GM23338 (cell line): ENCODE measurements at regions not wholly inside any gene's neighbourhood (a gene's known extent, or its start where the extent isn't known, plus 50 kb on each side); places are given as distances from the start of the nearest gene placed in this dataset.

Experiments used
- ATAC-seq: fragments of 200-7000 bp; cut with Tn5 transposase; 3 replicates; pipeline ENCODE4 v1.9.1; 2020
- DNase-seq: peaks from one replicate; pipeline ENCODE4 v3.0.0-alpha.2; 2015; ENCODE audit warnings: low spot score
- H2AFZ ChIP-seq: fragments of 200-600 bp; sonication (generic); 2 replicates; pipeline ENCODE4 v1.8.0; 2016; ENCODE audit warnings: antibody characterized with exemption, mild to moderate bottlenecking, moderate library complexity
- H3F3A ChIP-seq: fragments of 200-600 bp; sonication (generic); replicated peaks from 2 replicates; pipeline ENCODE4 v1.8.0; 2017; ENCODE audit warnings: antibody characterized with exemption, mixed run types, low read depth
- H3K27ac ChIP-seq: fragments of 200-600 bp; sonication (generic); 2 replicates; pipeline ENCODE4 v1.6.1; 2016; ENCODE audit warnings: low read depth
- H3K27me3 ChIP-seq: fragments of 200-600 bp; sonication (generic); 2 replicates; pipeline ENCODE4 v1.8.0; 2016; ENCODE audit warnings: mild to moderate bottlenecking, mixed run types, moderate library complexity; ENCODE audit not compliant: insufficient read depth
- H3K36me3 ChIP-seq: fragments of 200-600 bp; sonication (generic); 2 replicates; pipeline ENCODE4 v1.8.0; 2016; ENCODE audit warnings: mild to moderate bottlenecking; ENCODE audit not compliant: insufficient read depth
- H3K4me1 ChIP-seq: fragments of 200-600 bp; sonication (generic); 2 replicates; pipeline ENCODE4 v1.8.0; 2016; ENCODE audit warnings: mild to moderate bottlenecking, moderate library complexity; ENCODE audit not compliant: insufficient read depth
- H3K4me2 ChIP-seq: fragments of 200-600 bp; sonication (generic); 2 replicates; pipeline ENCODE4 v1.7.1; 2017; ENCODE audit warnings: mixed run types
- H3K4me3 ChIP-seq: fragments of 200-600 bp; sonication (generic); 2 replicates; pipeline ENCODE4 v1.6.1; 2016; ENCODE audit warnings: mixed run types
- H3K79me2 ChIP-seq: fragments of 200-600 bp; sonication (generic); replicated peaks from 2 replicates; pipeline ENCODE4 v1.8.0; 2017; ENCODE audit warnings: mild to moderate bottlenecking; ENCODE audit not compliant: insufficient read depth
- H3K9me2 ChIP-seq: fragments of 200-600 bp; sonication (generic); 2 replicates; pipeline ENCODE4 v1.8.0; 2017; ENCODE audit not compliant: insufficient read depth
- H4K20me1 ChIP-seq: fragments of 200-600 bp; sonication (generic); replicated peaks from 2 replicates; pipeline ENCODE4 v1.8.0; 2017; ENCODE audit warnings: mild to moderate bottlenecking; ENCODE audit not compliant: insufficient read depth
- H3K27ac Mint-ChIP-seq: 2 replicates; pipeline ENCODE4 v1.8.0; 2020; ENCODE audit warnings: inconsistent platforms, mild to moderate bottlenecking, moderate library complexity, mixed read lengths
- H3K27me3 Mint-ChIP-seq: 3 replicates; pipeline ENCODE4 v1.8.0; 2022; ENCODE audit warnings: low read depth, mild to moderate bottlenecking, moderate library complexity, mixed read lengths, inconsistent platforms; ENCODE audit not compliant: insufficient read depth, poor library complexity
- H3K36me3 Mint-ChIP-seq: 3 replicates; pipeline ENCODE4 v1.8.0; 2021; ENCODE audit warnings: low read depth, mild to moderate bottlenecking, inconsistent platforms, moderate library complexity, mixed read lengths
- H3K4me1 Mint-ChIP-seq: 3 replicates; pipeline ENCODE4 v1.8.0; 2020; ENCODE audit warnings: mild to moderate bottlenecking, inconsistent platforms, mixed read lengths
- H3K4me3 Mint-ChIP-seq: 3 replicates; pipeline ENCODE4 v1.8.0; 2021; ENCODE audit warnings: moderate library complexity, mild to moderate bottlenecking, inconsistent platforms, mixed read lengths
- H3K9me3 Mint-ChIP-seq: 3 replicates; pipeline ENCODE4 v1.8.0; 2020; ENCODE audit warnings: moderate library complexity, mild to moderate bottlenecking, inconsistent platforms, mixed read lengths
- CREB1 ChIP-seq: fragments of 250-450 bp; sonication (Bioruptor Pico); IDR thresholded peaks from 2 replicates; pipeline ENCODE4 v1.5.0; 2020; ENCODE audit warnings: low read depth, mild to moderate bottlenecking, moderate library complexity
- CTCF ChIP-seq, 2 experiments: fragments of 200-600 bp in 1 of 2; sonication (generic) in 1 of 2; conservative IDR thresholded peaks; 2 replicates each; pipeline versions ENCODE4 v1.5.1 to v1.6.1; 2016 to 2017; ENCODE audit warnings: antibody characterized with exemption in 2 of 2, low read depth in 2 of 2, mild to moderate bottlenecking in 2 of 2, moderate library complexity in 1 of 2
- ETS1 ChIP-seq: IDR thresholded peaks from 2 replicates; pipeline ENCODE4 v1.6.1; 2016; ENCODE audit warnings: antibody characterized with exemption
- EZH2 ChIP-seq: fragments of 200-600 bp; sonication (generic); IDR thresholded peaks from one replicate; pipeline ENCODE4 v1.8.0; 2017; ENCODE audit warnings: antibody characterized with exemption, mild to moderate bottlenecking, low read depth; ENCODE audit not compliant: unreplicated experiment
- JUNB ChIP-seq: IDR thresholded peaks from one replicate; pipeline ENCODE4 v1.6.1; 2016; ENCODE audit warnings: antibody characterized with exemption; ENCODE audit not compliant: unreplicated experiment
- POLR2AphosphoS5 ChIP-seq: IDR thresholded peaks from 2 replicates; pipeline ENCODE4 v1.6.1; 2016; ENCODE audit warnings: antibody characterized with exemption, low read depth
- STAT1 ChIP-seq: IDR thresholded peaks from one replicate; pipeline ENCODE4 v1.6.1; 2016; ENCODE audit warnings: antibody characterized with exemption; ENCODE audit not compliant: unreplicated experiment
- ZNF331 ChIP-seq: fragments of 250-450 bp; sonication (Bioruptor Pico); IDR thresholded peaks from 2 replicates; pipeline ENCODE4 v1.5.0; 2020; ENCODE audit warnings: low read depth, mild to moderate bottlenecking, moderate library complexity
- ZNF462 ChIP-seq: fragments of 250-450 bp; sonication (Bioruptor Pico); IDR thresholded peaks from 2 replicates; pipeline ENCODE4 v1.5.0; 2020; ENCODE audit warnings: mild to moderate bottlenecking, moderate library complexity

GRCh38 chr10:7501157-7501556 lies 90.3 kb upstream of the SFMBT2 start (continued):
- no peak for TF ChIP-seq ZNF462
- TF ChIP-seq EZH2, result no peak
- TF ChIP-seq JUNB, result no peak
- no peak for TF ChIP-seq STAT1
- no peak for TF ChIP-seq CTCF (conservative IDR thresholded peaks at IDR 0.05; ENCODE audit: low read depth in 2 of 2)

- Histone ChIP-seq H4K20me1 (no peaks in the 10 kb centered on the region), H3K79me2 (no peaks in the 10 kb centered on the region), H3K4me2 (no peak overlapping the region), H3K36me3 (no peaks in the 10 kb centered on the region), H3K4me1 (0 out of 2 replicates have a peak, but pooled peaks cover 4% of the 10 kb centered on the region), H3K27ac (no peak overlapping the region), H2AFZ (0 out of 2 replicates have a peak overlapping the region, but pooled peaks have one; percentile 59), H3K27me3 (no peaks in the 10 kb centered on the region), H3F3A (no peaks in the 10 kb centered on the region), H3K9me2 (no peaks in the 10 kb centered on the region), H3K4me3 (no peak overlapping the region)
- DNase-seq (no peak), ATAC-seq (no peak)
- peaks cover 17% of the 10 kb centered on the region for H3K4me1 Mint-ChIP-seq
- TF ChIP-seq ETS1, result no peak
- no peak for TF ChIP-seq ZNF331 (CRISPR knock-in tag)
- TF ChIP-seq POLR2AphosphoS5, result no peak
- no peak for TF ChIP-seq CTCF (conservative IDR thresholded peaks at IDR 0.05; ENCODE audit: low read depth in 2 of 2)
- TF ChIP-seq CREB1 (CRISPR knock-in tag), result no peak
- no peak for TF ChIP-seq EZH2
- no peaks in the 10 kb centered on the region for H3K36me3 Mint-ChIP-seq
- H3K9me3 Mint-ChIP-seq, result no peaks in the 10 kb centered on the region
- H3K4me3 Mint-ChIP-seq, result no peak overlapping the region
- H3K27me3 Mint-ChIP-seq, result peaks cover 6% of the 10 kb centered on the region
- H3K27ac Mint-ChIP-seq, result no peak overlapping the region
Measured at GRCh38 chr10:7498111-7498510, 87.3 kb upstream of the SFMBT2 start.
